GM18868 (cell line): ENCODE measurements at regions not wholly inside any gene's neighbourhood (a gene's known extent, or its start where the extent isn't known, plus 50 kb on each side); places are given as distances from the start of the nearest gene placed in this dataset.
A peak's percentile ranks its signal among the peaks of the same experiment; 100 is the strongest.

Experiments
- ATAC-seq: cut with Tn5 transposase; IDR thresholded peaks from one replicate; pipeline ENCODE4 v1.9.1; 2021; ENCODE audit warnings: mild to moderate bottlenecking, moderate library complexity; ENCODE audit not compliant: unreplicated experiment

DNA sequence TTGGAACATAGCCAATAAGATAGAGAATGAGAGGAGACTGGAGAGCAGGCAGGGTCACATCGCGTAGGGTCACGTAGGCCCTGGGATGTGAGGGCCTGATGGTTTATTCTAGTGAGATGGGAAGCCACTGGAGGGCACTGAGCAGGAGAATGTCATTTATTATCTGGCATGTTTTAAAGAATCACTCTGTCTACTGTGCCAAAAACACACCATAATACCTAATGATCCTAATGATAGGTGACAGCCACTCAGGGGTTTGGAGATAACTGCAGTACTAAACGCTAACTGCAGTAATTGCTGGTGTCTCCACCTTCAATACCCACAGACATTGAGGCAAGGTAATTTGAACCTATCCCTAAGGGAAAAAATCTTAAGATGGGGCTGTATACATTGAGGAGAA lies 185.4 kb downstream of the TTLL7 start:
- no peak for ATAC-seq

DNA sequence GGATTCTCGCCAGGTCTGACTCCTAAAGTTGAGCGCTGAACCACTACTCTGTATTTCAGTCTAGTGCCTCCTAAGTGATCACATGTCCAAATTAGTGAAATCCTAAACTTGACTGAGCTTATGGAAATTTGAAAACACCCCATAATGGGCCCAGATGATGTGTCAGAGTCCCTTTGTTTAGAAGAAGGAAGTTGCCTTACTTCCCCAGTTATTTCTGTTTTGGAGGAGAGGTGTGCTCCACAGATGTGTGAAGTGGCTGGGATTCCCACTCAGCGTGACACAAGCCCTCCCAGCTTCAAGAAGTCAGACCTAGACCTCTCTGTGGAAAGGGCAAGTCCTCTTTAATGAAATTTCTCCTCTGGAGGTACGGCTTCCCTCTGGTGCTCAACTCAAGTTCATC lies 188.8 kb downstream of the TTLL7 start:
- ATAC-seq = no peak

DNA sequence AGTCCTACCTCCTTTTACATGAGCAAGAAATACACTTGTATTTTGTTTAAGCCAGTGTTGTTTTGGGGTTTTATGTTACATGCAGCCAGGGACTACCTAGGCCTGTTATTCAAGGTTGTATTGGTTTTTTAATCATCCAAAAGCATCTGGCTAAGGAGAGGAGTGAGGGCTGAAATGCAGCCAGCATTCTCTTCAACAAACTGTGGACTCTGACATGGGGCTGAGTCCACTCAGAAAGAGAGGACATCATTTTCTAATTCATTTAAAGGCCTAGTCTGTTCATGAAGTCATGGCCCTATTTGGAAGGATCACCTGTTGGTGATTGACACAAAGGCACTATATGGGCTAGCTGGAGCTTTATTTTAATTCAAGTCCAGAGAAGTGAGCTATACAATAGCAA lies 190.4 kb downstream of the TTLL7 start:
- no peak for ATAC-seq

DNA sequence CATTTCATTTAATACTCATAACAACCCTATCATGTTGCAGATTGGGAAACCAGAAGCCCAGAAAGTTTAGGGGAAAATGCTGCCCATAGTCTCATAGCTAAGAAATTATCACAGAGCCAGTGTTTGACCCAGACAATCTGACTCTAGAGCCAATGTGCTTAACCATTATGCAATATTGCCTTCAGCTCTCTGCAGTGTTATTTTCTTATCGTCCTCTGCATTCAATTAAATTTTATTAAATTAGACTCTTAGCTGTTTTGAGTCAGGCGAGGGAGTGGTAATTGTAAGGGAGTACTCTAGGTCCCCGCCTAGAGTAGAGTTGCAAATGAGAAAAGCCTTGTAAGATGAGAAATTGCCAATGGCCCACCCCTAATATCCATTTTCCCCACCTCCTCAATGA lies 191.1 kb downstream of the TTLL7 start:
- ATAC-seq = no peak

DNA sequence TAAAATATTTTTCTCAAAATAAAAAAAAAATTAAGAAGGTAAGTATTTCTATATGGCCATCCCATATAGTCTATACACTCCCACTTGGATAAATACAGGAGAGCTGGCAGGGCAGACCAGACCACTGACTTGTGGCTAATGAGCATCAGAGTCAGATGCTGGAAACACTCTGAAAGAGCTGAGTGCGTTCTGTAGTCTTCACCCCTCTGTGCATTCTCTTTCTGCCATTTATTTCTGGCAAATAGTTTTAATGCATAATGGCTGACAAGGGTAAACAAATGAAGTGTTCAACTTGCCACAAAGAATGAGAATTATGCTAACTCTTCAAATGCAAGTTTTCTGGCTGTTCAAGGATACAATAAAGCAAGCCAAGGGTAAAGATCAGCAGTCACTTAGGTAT lies 191.7 kb downstream of the TTLL7 start:
- no peak for ATAC-seq

DNA sequence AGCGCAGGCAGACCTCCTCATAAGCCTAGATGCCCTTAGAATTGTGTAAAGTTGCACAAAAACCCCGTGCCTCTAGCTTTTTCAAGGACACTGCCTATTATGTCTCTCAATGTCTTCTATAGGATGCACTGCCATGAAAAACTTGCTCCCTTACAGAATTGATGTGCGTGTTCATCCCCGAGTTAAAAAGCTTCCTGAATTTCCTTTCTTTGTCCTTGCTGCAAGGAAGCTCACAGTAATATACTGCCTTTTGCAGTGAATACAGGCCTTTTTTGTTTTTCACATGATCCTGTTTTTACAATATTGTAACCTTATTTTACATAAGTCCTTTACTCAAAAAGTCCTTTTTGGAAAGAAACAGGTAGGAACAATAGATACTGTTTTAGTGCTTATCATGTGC lies 193.0 kb downstream of the TTLL7 start:
- no peak for ATAC-seq

DNA sequence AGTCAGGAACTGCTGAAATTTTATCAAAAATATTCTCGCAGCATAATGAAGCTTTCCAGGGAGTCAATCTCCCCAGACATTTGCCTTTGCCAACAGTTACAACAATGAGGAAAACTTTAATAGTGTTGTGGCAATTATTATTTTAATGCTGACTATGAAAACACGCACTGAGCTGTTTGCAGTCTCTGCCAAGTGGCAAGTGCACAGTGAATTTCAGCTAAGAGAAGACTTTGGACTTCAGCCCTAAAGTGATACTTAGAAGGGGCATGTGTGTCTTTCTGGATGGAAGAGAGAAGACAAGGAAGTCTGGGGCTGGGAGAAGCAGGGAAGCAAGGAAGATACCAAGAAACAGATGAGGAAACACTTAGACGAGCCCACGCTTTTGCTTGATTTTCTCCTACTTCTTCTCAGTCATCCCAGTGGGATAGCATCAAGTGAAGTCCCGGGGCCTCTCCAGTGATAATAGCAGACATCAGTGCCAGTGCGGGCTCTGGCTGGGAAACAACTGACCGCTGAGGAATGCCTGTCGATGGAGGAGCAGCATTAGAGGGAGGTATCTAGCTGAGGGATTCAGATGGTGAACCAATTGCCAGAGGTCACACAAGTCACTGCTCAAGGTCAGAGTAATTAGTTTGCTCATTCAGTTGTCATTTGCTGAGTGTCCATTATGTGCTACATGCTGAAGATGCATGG lies 196.3 kb downstream of the TTLL7 start:
- no peak for ATAC-seq

DNA sequence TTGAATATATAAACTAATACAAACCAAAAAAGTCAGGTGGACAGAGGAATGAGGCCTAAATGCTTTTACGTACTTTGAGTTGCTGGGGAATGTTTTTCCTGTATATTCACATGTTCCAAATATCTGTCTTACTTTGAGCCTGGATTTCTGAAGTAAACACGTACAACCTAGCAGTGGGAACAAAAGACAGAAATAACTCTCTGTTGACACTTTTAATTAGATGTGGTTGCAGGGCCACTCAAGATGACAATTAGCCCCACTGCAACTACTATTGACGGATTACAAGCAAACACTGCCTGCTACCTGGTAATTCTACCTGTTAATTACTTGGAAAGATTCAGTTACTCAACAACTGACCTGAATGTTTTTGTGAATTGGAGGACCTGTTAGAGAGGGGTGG lies 196.9 kb downstream of the TTLL7 start:
- no peak for ATAC-seq

DNA sequence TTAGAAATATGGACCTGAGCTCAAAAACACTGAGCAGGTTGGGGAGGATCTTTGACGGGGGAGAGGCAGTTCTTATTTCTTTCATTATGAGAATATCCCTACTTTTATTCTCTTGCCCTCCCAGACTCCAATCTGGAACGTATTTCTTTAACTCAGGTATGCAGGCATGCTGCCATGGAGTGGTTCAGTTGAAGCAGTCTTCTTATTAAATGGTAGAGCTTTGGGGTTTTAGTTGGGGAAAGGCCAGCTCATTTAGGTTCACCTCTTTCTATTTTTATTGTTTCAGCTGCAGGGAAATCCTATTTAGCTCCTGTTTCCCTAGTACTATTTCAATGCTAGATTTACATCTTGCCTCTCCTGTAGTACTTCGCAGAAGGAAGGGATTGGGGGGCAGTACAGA lies 198.9 kb downstream of the TTLL7 start:
- no peak for ATAC-seq

DNA sequence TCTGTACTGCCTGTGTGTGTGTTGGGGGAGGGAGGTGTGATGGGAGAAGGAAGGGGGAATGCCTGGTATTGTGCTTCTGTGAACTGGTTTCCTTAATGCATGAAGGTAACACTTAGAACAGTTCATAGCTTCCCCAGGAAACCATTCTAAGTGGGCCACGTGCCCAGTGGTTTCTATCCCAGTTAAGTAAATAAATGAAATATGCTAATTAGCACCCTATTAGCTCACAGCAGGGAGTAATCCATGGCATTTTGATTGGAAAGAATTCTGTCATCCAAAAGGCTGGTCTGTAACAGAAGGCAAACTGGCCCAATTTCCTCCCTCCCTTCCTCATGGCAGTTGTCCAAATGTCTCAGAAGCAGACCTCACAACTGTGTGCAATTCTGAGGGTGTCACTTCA lies 199.3 kb downstream of the TTLL7 start:
- ATAC-seq = no peak

DNA sequence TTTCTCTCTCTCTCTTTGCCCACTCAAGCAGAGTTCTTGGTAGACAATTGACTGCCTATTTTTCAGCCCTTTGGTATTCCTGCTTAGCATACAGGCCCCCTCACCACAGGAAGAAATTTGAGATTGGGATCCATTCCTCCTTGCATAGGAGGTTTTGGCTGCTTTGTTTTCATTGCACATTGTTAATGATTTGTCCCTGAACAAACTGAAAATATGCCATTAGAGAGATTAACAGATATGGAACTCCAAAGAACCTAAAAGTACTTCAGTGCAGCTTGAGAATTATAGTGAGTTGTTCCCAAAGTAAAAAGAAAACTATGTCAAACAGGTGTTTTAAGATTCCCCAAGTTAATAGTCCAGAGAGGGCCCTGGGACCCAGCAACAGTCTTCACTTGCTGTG lies 200.0 kb downstream of the TTLL7 start:
- no peak for ATAC-seq

DNA sequence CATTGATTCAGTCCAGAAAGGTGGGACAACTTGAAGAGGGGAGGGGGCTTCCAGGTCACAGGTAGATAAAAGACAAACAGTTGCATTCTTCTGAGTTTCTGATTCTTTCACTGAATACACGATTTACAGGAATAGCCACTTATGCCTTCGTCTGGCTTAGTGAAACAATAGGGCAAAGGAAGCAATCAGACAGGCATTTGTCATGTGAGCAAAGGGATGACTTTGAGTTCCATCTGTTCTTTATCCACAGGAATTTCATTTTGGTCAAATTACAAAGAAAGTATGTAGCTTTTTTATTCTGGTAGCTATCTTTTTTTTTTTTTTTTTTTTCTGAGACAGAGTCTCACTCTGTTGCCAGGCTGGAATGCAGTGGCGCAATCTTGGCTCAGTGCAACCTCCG lies 202.5 kb downstream of the TTLL7 start:
- no peak for ATAC-seq

DNA sequence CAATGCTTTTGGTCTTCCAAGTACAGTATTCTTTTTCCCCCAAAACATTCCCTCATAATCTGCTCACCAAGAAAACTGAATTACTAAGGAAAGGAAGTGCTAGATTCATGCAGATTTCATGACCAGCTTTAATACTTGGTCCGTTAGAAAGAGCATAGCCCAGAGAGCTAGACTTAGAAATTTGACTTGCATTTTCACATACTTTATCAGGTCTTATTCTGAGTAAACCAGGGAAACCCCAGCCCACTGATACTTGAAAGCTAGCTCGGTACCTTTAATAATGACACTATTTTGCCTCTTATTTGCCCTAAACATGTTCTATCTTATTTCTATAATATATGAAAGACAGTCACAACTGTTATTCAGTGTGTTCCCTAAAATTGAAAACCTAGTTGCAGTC lies 204.5 kb downstream of the TTLL7 start:
- peak; percentile 98 for ATAC-seq

DNA sequence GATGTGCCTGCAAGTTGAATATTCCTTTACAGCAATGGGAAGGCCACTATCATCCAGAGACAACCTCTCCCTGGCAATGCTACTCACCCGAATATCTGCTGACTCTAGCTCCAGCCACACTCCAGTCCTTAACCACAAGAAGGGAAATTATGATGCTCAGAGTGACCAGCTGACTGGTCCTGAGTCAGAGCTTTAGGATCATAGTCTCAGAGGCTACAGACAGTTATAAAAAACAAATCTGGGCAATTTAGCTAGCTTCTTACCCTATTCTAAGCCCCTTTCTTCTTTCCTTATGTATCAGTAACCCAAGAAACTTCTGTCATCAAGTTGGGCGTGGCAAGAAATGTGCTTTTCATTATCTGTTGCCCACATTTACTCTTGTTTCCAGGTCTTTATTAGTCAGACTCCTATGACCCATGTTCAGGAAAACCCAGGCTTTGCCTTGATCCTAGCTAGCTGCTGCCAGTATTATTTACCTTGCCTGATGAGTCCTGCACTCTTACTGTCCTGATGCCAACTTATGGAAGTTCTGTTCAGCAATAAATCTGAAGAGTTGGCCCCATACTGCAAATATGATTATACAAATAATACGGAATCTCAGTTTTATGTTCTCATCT lies 207.0 kb downstream of the TTLL7 start:
- no peak for ATAC-seq

DNA sequence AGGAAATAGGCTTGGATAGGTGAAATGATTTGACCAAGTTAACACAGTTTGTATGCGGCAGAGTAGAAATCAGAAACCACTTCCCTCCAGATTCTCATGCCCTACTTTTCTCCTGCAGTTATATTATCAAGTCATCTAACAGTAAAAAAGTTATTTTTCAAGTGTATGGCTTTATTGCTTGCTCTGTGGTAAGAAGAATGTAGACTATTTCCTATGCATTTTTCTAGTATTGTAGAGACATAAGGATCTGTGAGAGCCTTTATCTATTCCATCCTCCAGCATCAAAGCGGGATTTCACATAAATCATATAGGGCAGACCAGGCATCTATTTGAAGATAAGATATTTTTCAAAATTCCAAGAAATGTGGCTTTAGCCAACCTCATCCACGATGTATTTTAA lies 208.5 kb downstream of the TTLL7 start:
- ATAC-seq = no peak

DNA sequence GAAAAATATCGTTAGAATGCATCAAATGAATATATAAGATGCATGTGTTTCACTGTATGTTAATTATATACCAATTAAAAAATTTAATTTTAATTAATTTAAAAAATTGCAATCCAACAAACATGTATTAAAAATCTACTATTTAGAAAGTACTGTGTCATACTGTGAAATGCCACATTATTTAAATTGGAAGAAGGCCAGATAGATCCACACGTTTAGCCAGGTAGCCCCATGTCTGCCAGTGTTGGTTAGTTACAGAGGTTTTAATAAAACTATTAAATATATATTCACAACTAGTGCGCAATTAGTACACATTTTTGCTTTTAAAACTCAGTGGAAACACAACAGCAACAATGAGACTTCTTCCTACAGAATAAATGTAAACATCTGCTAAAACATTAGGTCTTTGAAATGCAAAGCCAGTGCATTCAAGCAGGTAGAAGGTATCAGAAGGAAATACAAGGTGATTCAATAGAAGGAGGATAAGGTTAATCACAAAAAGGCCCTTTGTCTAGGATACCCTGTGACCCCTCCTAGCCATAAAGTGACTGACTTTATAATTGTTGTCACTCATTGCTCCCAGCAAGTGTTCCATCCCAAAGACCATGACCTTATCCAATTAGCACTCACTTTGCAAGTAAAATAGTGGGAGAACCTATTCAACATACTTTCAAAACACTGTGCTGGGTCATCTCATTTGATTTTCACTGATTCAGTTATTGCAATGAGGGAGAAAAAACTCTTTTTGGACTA lies 211.5 kb downstream of the TTLL7 start:
- ATAC-seq = no peak

DNA sequence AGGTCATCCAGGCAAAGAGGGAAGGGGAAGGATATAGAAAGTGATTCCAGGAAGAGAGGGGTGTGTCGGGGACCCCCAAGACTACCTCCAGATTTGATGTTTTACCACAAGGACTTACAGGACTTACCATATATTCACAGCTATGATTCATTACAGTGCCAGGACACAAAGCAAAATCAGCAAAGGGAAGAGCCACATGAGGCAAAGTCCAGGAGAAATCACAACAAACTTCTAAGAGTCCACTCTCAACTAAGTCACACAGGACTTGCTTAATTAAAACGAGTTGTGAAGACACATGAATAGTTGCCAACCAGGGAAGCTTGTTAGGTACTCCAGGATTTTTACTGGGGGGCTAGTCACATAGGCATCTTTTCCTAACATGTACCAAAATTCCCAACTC lies 217.3 kb downstream of the TTLL7 start:
- no peak for ATAC-seq

DNA sequence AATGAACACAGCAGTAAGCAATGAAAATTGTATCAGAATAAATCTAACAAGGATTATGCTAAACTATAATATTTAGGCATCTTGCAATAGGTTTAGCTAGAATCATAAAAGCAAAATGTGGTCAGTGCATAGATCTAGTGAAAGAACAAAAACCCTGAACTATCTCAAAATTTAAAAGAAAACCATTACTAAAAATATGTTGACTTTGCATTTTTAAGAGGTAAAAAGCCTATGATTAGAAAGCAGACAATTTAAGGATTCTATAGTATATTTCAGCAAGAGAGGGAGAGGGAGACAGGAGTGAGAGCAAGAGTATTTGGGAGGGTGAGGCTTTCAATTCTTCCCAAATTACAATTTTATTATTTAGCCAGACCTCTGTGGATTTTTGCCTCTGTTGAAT lies 219.4 kb downstream of the TTLL7 start:
- no peak for ATAC-seq

DNA sequence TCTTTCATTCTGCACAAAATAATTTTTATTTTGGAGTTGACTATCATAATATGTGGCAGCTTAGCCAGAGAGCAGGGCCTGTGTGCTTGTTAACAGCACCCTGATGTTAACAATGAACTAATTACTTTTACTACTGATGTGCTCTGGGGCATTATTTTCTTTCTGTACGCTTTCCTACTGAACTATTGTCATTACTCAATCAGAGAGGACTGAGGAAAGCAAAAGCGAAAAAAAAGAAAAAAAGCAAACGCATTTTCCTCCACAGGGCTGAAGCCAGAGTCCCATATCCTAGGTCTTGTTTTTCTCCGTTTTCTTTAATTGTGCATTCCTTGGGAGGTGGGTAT lies 221.2 kb downstream of the TTLL7 start:
- no peak for ATAC-seq

DNA sequence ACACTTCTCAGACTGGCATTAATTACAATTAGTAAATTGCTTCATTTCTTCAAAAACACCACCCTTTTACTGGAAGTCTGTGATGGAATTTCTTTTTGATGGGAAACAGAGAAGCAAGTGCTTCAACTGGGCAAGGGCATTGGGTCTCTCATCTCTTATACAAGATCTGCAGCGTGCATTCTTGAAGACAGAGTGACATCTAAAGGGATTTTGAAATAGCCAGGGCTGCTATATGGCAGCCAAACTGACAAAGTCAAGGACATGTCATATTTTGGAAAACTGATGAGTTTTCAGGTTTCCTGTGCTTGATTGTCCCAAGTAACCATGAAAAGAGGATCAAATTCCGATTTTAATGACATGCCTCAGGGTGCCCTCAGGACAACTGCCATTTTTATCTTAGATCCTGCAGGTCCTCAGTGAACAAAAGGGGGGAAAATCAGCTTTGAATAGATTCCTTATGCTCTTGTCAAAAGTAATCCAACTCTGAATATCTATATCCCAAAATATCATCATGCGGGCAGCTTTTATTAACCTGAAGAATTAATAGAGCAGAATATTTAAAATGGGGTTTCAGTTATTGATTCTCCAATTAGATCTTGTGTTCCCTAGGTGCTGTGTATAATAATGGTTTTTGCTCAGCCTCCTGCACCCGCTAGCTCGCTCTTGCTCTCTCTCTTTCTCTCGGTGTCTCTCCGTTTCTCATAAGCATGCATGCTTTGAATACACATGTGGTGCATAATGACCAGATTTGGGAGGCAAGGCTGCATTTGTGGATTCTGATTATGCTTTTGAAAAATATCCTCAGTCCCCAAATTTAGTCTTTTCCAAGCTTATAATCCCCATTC lies 221.8 kb downstream of the TTLL7 start:
- no peak for ATAC-seq

DNA sequence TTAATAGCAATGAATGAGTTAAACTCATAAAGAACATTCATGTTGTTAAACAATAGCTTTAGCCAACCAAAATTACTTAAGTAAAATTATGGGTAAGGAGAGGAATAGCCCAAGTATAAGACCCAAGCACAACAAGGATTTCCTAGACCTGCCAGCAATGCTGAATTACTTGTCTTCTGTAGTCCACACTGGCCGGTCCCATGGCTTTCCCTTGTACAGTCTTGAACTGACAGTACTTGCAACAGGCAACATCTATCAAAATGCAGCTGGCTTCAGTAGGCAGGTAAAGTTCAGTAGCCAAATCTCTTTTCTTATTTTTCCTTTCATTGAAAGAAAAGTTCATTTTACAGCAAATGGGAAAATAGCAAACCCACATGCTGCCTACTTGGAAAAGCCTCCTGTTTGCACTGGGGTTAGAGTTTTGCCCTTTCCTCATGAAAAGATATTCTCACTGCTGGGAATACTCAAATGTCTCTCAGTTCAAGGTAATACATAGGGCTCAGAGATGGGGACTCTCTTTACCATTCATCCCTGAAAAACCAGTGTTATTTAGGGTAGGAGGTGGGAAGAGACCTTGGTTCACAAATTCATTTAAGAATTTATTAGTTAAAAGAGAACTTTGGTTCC lies 222.8 kb downstream of the TTLL7 start:
- ATAC-seq = no peak
